GM21529 (cell line): ENCODE measurements at regions not wholly inside any gene's neighbourhood (a gene's known extent, or its start where the extent isn't known, plus 50 kb on each side); places are given as distances from the start of the nearest gene placed in this dataset.
A peak's percentile ranks its signal among the peaks of the same experiment; 100 is the strongest.
"Not testable (repeated sequence)": the region's sequence is repeated elsewhere in the genome, so short reads cannot be mapped to it uniquely, and the experiment has no call there.

ENCODE experiments used
- ATAC-seq: cut with Tn5 transposase; IDR thresholded peaks from one replicate; pipeline ENCODE4 v1.9.1; 2021; ENCODE audit not compliant: unreplicated experiment

- ATAC-seq: no peak
Measured at GRCh38 chr21:14058566-14058965, 152.2 kb downstream of the LIPI start.

GRCh38 chr21:14057841-14058481, 152.8 kb downstream of the LIPI start:
- not testable (repeated sequence) for ATAC-seq

GRCh38 chr21:14057313-14057712, 153.4 kb downstream of the LIPI start:
- ATAC-seq: no peak

- no peak for ATAC-seq
Measured at GRCh38 chr21:14056771-14057191, 154.0 kb downstream of the LIPI start.

GRCh38 chr21:14055746-14056515, 154.8 kb downstream of the LIPI start:
- ATAC-seq: not testable (repeated sequence)

- no peak for ATAC-seq
Measured at GRCh38 chr21:14054682-14055081, 156.1 kb downstream of the LIPI start.

GRCh38 chr21:14050121-14050520, 160.6 kb downstream of the LIPI start:
- ATAC-seq: no peak

GRCh38 chr21:14046401-14046800, 164.4 kb downstream of the LIPI start:
- no peak for ATAC-seq

- ATAC-seq: no peak
Measured at GRCh38 chr21:14040386-14040785, 170.4 kb downstream of the LIPI start.

- ATAC-seq: not testable (repeated sequence)
Measured at GRCh38 chr21:14028619-14029018, 182.1 kb downstream of the LIPI start.

GRCh38 chr21:14027235-14027869, 183.4 kb downstream of the LIPI start:
- ATAC-seq: peak; percentile 100

GRCh38 chr21:14020108-14020507, 190.6 kb downstream of the LIPI start:
- ATAC-seq: not testable (repeated sequence)

GRCh38 chr21:14015841-14016240, 194.9 kb downstream of the LIPI start:
- ATAC-seq: not testable (repeated sequence)

- not testable (repeated sequence) for ATAC-seq
Measured at GRCh38 chr21:14013623-14014498, 196.9 kb downstream of the LIPI start.

- no peak for ATAC-seq
Measured at GRCh38 chr21:14013056-14013603, 197.6 kb downstream of the LIPI start.

GRCh38 chr21:14012409-14012808, 198.3 kb downstream of the LIPI start:
- no peak for ATAC-seq

GRCh38 chr21:14011751-14012150, 199.0 kb downstream of the LIPI start:
- not testable (repeated sequence) for ATAC-seq

- not testable (repeated sequence) for ATAC-seq
Measured at GRCh38 chr21:14011149-14011548, 199.6 kb downstream of the LIPI start.

- ATAC-seq: no peak
Measured at GRCh38 chr21:14010729-14011128, 200.0 kb downstream of the LIPI start.

GRCh38 chr21:14009990-14010389, 200.8 kb downstream of the LIPI start:
- not testable (repeated sequence) for ATAC-seq
